Tibial nerve (tissue), 4 donors: ENCODE measurements at regions not wholly inside any gene's neighbourhood (a gene's known extent, or its start where the extent isn't known, plus 50 kb on each side); places are given as distances from the start of the nearest gene placed in this dataset.

Experiments used
- DNase-seq, 2 donors: peaks; one replicate each; pipeline ENCODE4 v3.0.0-alpha.2; 2019; ENCODE audit warnings: low spot score in 2 of 2
- H3K27ac ChIP-seq, 4 donors: fragments of 200-600 bp; sonication (generic) in 3 of 4; one replicate each; pipeline ENCODE4 v1.5.1; 2017 to 2019; ENCODE audit warnings: mild to moderate bottlenecking in 1 of 4
- H3K27me3 ChIP-seq, 2 donors: fragments of 200-600 bp; sonication (generic) in 1 of 2; one replicate each; pipeline versions ENCODE4 v1.5.1 to v1.6.0; 2017 to 2019
- H3K36me3 ChIP-seq, 3 donors: fragments of 200-600 bp; sonication (generic); one replicate each; pipeline ENCODE4 v1.5.1; 2018 to 2019
- H3K4me1 ChIP-seq, 4 donors: fragments of 200-600 bp; sonication (generic) in 3 of 4; one replicate each; pipeline ENCODE4 v1.5.1; 2017 to 2019
- H3K4me3 ChIP-seq, 4 donors: fragments of 200-600 bp; sonication (generic) in 3 of 4; one replicate each; pipeline ENCODE4 v1.5.1; 2017 to 2019; ENCODE audit warnings: mild to moderate bottlenecking in 1 of 4, moderate library complexity in 1 of 4
- H3K9me3 ChIP-seq, 4 donors: fragments of 200-600 bp; sonication (generic) in 3 of 4; one replicate each; pipeline ENCODE4 v1.5.1; 2017 to 2019
- EP300 ChIP-seq, 2 donors: sonication (generic); formaldehyde crosslinking; IDR thresholded peaks; one replicate each; pipeline ENCODE4 v1.6.1; 2017; ENCODE audit warnings: antibody characterized with exemption in 2 of 2, mild to moderate bottlenecking in 1 of 2
- POLR2A ChIP-seq, 2 donors: fragments of 450-650 bp; IDR thresholded peaks; one replicate each; pipeline ENCODE4 v1.6.1; 2017; ENCODE audit warnings: antibody characterized with exemption in 2 of 2, mild to moderate bottlenecking in 2 of 2, moderate library complexity in 2 of 2
- WGBS, 2 donors: methylation state at CpG; one replicate each; pipeline ENCODE4 v1.1.5; 2018; 5-methylcytosine and 5-hydroxymethylcytosine counted together
- TF ChIP-seq, protein P1 (sequence below), 5 experiments: fragments of 200-600 bp in 3 of 5; fragments of 450-650 bp in 2 of 5; sonication (generic) in 3 of 5; IDR thresholded peaks; one replicate each; pipeline ENCODE4 v1.5.1; 2016 to 2019; ENCODE audit warnings: antibody characterized with exemption in 5 of 5, mild to moderate bottlenecking in 3 of 5, moderate library complexity in 2 of 5

DNA sequence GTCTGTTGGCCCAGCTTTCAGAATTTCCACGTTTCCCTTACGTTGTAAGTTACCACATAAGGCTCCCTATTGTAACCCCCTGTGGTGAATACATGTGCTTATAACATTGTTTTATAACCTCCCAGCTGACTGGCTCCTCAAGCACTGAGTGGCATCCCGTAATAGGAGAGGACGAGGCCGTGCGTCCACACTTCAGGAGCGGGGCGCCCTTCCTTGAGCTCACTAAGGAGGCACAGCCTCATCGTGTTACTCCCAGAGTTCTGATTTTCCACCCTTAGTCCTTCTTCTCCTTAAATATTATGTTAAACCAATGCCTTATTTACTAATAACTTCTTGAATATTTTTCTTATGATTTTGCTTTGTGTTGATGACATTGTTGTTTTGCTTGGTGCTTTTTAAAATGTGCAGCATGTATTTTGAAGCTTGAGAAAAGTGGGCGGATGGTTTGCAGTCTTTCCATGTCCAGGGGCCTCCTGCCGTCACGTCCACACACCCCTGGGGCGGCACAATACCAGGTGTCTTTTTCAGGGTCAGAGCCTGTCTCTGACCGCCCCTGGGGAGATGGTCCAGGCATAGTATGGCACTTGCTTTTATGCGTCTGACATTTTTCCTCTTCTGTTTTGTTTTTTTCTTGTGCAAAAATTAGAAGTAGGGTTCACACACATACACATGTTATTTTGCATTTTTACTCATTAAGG, 181.8 kb downstream of the DLL1 start:
- DNase-seq, result no peak

GRCh38 chr6:170108456-170108855, 182.4 kb downstream of the DLL1 start:
- Histone ChIP-seq H3K36me3 (no peaks in the 10 kb centered on the region), H3K9me3 (no peaks in the 10 kb centered on the region), H3K4me3 (no peak overlapping the region), H3K27ac (no peak overlapping the region), H3K4me1 (no peaks in the 10 kb centered on the region), H3K27me3 (peaks cover 0 to 4% of the 10 kb centered on the region in 2 donors)
- DNase-seq, result no peak
- WGBS, 2 donors, result 81 to 91% methylated on average over 9 of the region's 9 CpGs
- TF ChIP-seq POLR2A (IDR thresholded peaks at IDR 0.05) (no peak), EP300 (IDR thresholded peaks at IDR 0.05) (no peak)
- TF ChIP-seq, protein P1, sequence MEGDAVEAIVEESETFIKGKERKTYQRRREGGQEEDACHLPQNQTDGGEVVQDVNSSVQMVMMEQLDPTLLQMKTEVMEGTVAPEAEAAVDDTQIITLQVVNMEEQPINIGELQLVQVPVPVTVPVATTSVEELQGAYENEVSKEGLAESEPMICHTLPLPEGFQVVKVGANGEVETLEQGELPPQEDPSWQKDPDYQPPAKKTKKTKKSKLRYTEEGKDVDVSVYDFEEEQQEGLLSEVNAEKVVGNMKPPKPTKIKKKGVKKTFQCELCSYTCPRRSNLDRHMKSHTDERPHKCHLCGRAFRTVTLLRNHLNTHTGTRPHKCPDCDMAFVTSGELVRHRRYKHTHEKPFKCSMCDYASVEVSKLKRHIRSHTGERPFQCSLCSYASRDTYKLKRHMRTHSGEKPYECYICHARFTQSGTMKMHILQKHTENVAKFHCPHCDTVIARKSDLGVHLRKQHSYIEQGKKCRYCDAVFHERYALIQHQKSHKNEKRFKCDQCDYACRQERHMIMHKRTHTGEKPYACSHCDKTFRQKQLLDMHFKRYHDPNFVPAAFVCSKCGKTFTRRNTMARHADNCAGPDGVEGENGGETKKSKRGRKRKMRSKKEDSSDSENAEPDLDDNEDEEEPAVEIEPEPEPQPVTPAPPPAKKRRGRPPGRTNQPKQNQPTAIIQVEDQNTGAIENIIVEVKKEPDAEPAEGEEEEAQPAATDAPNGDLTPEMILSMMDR (IDR thresholded peaks at IDR 0.05), result no peak

More for the DNA sequence above, 181.8 kb downstream of the DLL1 start:
- no peaks in the 10 kb centered on the region for H3K36me3 ChIP-seq
- no peaks in the 10 kb centered on the region for H3K4me1 ChIP-seq
- H3K4me3 ChIP-seq, result no peak overlapping the region
- WGBS, 2 donors, result 81 to 87% methylated on average over 15 of the region's 15 CpGs
- TF ChIP-seq EP300 (IDR thresholded peaks at IDR 0.05), result no peak
- TF ChIP-seq, protein P1 (IDR thresholded peaks at IDR 0.05), result no peak
- TF ChIP-seq POLR2A (IDR thresholded peaks at IDR 0.05), result no peak
- no peaks in the 10 kb centered on the region for H3K9me3 ChIP-seq
- peaks cover 0 to 4% of the 10 kb centered on the region in 2 donors for H3K27me3 ChIP-seq
- H3K27ac ChIP-seq, result no peak overlapping the region

GRCh38 chr6:170107606-170108222, 183.2 kb downstream of the DLL1 start:
- WGBS, 2 donors, result 89 to 94% methylated on average over 13 of the region's 13 CpGs
- Histone ChIP-seq H3K4me1 (no peaks in the 10 kb centered on the region), H3K27me3 (peaks cover 0 to 4% of the 10 kb centered on the region in 2 donors), H3K4me3 (no peak overlapping the region), H3K27ac (no peak overlapping the region), H3K36me3 (no peaks in the 10 kb centered on the region), H3K9me3 (no peaks in the 10 kb centered on the region)
- no peak for TF ChIP-seq EP300 (IDR thresholded peaks at IDR 0.05)
- TF ChIP-seq, protein P1 (IDR thresholded peaks at IDR 0.05), result no peak
- no peak for TF ChIP-seq POLR2A (IDR thresholded peaks at IDR 0.05)
- no peak for DNase-seq

DNA sequence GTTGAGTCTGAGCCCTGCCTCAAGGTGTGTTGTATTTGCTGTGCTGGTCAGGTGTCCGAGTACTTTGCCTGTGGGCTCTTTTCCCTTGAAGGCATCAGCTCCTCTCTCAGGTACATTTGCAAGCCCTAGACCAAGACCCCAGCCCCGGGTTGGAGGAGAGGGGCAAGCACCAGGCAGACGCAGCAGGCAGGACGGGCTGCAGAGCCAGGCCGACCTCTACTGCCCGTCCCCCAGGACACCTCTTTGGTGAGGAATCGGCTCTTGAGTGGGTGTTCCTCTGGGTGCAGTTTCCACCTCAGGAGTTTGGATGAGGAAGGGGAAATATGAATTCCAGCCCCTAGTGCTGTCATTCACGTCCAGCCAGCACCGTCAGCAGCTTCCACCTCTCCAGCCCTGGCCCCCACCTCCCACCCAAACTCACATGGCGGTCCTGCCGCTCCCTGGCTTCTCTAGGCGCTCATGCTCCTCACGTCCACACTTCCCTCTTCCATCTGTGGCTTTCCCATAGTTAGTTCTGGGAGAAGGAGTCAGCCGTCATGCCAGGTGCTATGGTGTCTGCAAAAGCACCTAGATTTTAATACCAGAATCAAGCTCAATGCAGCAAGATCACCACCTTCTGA, 183.9 kb downstream of the DLL1 start:
- TF ChIP-seq POLR2A (IDR thresholded peaks at IDR 0.05) (no peak), EP300 (IDR thresholded peaks at IDR 0.05) (no peak)
- TF ChIP-seq, protein P1 (IDR thresholded peaks at IDR 0.05), result no peak
- H3K9me3 ChIP-seq, result no peaks in the 10 kb centered on the region
- H3K4me1 ChIP-seq, result no peaks in the 10 kb centered on the region
- no peak overlapping the region for H3K4me3 ChIP-seq
- no peak overlapping the region for H3K27ac ChIP-seq
- 77 to 87% methylated on average over 14 of the region's 14 CpGs for WGBS, 2 donors
- DNase-seq, result no peak
- H3K36me3 ChIP-seq, result no peaks in the 10 kb centered on the region
- H3K27me3 ChIP-seq, result peaks cover 0 to 4% of the 10 kb centered on the region in 2 donors
